ENCODE measurements at regions not wholly inside any gene's neighbourhood (a gene's known extent, or its start where the extent isn't known, plus 50 kb on each side); places are given as distances from the start of the nearest gene placed in this dataset.

DNA sequence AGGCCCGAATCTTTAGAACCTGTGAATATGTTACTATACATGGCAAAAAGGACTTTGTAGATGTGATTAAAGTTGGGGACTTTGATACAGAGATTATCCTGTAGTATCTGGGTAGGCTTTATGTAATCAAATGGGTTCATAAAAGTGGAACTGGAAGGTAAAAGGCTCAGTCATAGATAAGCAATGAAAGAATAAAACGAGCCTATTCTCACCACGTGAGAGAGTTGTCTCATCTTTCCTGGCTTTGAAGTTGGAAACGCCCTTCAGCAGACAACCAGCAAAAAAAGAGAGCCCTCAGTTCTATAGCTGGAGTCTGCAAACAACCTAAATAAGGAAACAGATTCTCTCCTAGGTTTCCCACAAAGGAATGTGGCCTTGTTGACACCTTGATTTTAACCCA is 805.8 kb upstream of the DIAPH2 start:
- TF ChIP-seq LEF1 (IDR thresholded peaks at IDR 0.05; ENCODE audit: borderline replicate concordance) (no peak), BHLHE40 (IDR thresholded peaks at IDR 0.05; ENCODE audit: borderline replicate concordance) (no peak), ZNF384 (IDR thresholded peaks at IDR 0.05) (no peak)
- no peak for DNase-seq (ENCODE audit: extremely low spot score)
- ChIA-PET CTCF (no interaction called here), POLR2A (no interaction called here)

DNA sequence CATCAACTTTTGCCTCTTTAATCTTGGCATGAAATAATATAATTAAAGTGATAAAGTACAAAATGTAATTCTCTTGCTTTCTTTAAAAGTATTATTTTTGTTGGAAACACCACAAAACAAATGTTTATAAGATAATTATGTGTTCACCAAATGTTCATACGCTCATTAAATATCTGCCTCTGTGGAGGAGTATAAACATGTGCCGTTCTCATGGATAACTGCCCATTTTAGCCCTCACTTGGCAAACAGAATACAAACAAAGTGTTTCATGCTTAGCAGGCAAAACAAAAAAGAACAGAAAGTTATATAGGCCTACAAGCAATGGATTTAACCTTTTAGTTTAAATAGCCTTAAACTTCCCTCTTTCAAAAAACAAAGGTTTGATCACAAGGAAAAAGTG is 800.5 kb upstream of the DIAPH2 start:
- POLR2A ChIA-PET: no interaction called here
- no peak for TF ChIP-seq FOXA1 (IDR thresholded peaks at IDR 0.05)
- TF ChIP-seq ELF4 (IDR thresholded peaks at IDR 0.05): no peak
- TF ChIP-seq, protein P1, sequence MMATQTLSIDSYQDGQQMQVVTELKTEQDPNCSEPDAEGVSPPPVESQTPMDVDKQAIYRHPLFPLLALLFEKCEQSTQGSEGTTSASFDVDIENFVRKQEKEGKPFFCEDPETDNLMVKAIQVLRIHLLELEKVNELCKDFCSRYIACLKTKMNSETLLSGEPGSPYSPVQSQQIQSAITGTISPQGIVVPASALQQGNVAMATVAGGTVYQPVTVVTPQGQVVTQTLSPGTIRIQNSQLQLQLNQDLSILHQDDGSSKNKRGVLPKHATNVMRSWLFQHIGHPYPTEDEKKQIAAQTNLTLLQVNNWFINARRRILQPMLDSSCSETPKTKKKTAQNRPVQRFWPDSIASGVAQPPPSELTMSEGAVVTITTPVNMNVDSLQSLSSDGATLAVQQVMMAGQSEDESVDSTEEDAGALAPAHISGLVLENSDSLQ (IDR thresholded peaks at IDR 0.05): no peak
- no peak for TF ChIP-seq BHLHE40 (IDR thresholded peaks at IDR 0.05; ENCODE audit: borderline replicate concordance)
- TF ChIP-seq FOXM1 (IDR thresholded peaks at IDR 0.05; ENCODE audit: borderline replicate concordance): no peak
- no peak for TF ChIP-seq HDGF (IDR thresholded peaks at IDR 0.05; ENCODE audit: borderline replicate concordance)
- TF ChIP-seq TARDBP (IDR thresholded peaks at IDR 0.05): no peak
- no peak for TF ChIP-seq FOXK2 (IDR thresholded peaks at IDR 0.05)
- TF ChIP-seq ARNT (IDR thresholded peaks at IDR 0.05): no peak
- no peak for TF ChIP-seq ZNF384 (IDR thresholded peaks at IDR 0.05)
- no peak for TF ChIP-seq SP1 (IDR thresholded peaks at IDR 0.05)
- TF ChIP-seq NFRKB (IDR thresholded peaks at IDR 0.05): no peak
- CTCF ChIA-PET: no interaction called here
- no peak for DNase-seq (ENCODE audit: extremely low spot score)

DNA sequence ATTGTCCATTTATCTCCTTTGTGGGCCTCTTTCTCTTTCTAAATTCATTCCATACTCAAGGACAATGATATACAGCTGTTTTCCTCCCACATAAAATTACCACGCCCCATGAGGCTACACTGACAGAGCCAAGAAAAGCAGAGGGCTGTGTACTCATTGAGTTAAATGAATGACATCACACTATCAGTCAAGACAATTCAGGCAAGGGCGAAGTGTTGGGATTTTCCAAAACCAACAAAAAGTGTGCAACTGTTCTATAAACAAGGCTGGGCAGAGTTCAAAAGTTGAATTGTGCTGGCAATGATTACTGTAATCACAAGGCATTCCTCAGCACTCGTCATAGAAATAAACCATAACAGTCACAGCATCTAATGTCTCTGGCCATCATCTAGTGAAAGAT is 799.6 kb upstream of the DIAPH2 start:
- CTCF ChIA-PET: no interaction called here
- DNase-seq (ENCODE audit: extremely low spot score): no peak
- POLR2A ChIA-PET: no interaction called here
- no peak for TF ChIP-seq HDGF (IDR thresholded peaks at IDR 0.05; ENCODE audit: borderline replicate concordance)
- TF ChIP-seq BHLHE40 (IDR thresholded peaks at IDR 0.05; ENCODE audit: borderline replicate concordance): no peak
- no peak for TF ChIP-seq NFRKB (IDR thresholded peaks at IDR 0.05)
- no peak for TF ChIP-seq FOXK2 (IDR thresholded peaks at IDR 0.05)
- TF ChIP-seq, protein P1 (IDR thresholded peaks at IDR 0.05): no peak
- no peak for TF ChIP-seq ZNF384 (IDR thresholded peaks at IDR 0.05)
- TF ChIP-seq ARNT (IDR thresholded peaks at IDR 0.05): no peak
- TF ChIP-seq FOXM1 (IDR thresholded peaks at IDR 0.05; ENCODE audit: borderline replicate concordance): no peak

DNA sequence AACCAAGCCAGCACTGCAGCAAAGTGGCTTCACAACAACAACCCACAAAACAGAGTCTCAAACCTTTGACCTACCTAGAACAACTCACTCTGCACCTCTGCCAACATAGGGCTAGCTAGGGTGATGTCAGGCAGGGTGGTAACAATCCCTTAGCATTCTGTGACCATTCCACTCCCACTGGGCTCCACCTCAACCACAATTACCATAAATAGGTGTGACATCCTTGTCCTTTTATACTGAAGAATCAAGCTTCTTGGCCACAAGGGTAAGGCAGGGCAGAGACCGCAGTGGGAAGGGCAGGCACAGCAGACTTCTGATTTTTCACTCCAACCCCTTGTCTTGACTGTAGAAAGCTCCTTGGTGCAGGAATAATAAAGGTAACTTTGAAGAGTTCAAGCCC is 795.4 kb upstream of the DIAPH2 start:
- ChIA-PET CTCF (no interaction called here), POLR2A (no interaction called here)
- TF ChIP-seq BHLHE40 (IDR thresholded peaks at IDR 0.05; ENCODE audit: borderline replicate concordance): no peak
- TF ChIP-seq SUZ12 (IDR thresholded peaks at IDR 0.05): no peak
- TF ChIP-seq, protein P1 (IDR thresholded peaks at IDR 0.05): no peak
- no peak for TF ChIP-seq ZNF384 (IDR thresholded peaks at IDR 0.05)
- TF ChIP-seq TARDBP (IDR thresholded peaks at IDR 0.05): no peak
- TF ChIP-seq ELF4 (IDR thresholded peaks at IDR 0.05): no peak
- TF ChIP-seq FOXM1 (IDR thresholded peaks at IDR 0.05; ENCODE audit: borderline replicate concordance): no peak
- DNase-seq (ENCODE audit: extremely low spot score): no peak

DNA sequence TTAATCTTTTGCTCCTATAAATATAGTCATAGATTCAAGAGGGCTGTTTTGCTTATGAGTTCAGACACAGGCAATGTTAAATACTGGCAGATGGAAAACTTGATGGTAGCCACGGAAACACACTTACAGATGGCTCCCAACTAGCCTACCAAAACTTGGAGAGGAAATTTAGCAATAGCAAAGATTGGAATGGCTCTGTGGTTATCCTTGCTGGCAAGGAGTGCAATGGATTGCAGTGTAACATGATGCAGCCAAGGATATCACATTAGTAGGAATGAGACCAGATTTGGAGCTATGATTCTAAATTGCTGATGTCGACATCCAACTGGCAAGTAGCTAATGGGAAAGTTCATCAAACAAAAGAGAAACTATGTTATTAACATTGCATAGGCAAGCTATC is 791.0 kb upstream of the DIAPH2 start:
- POLR2A ChIA-PET: no interaction called here
- CTCF ChIA-PET: no interaction called here

DNA sequence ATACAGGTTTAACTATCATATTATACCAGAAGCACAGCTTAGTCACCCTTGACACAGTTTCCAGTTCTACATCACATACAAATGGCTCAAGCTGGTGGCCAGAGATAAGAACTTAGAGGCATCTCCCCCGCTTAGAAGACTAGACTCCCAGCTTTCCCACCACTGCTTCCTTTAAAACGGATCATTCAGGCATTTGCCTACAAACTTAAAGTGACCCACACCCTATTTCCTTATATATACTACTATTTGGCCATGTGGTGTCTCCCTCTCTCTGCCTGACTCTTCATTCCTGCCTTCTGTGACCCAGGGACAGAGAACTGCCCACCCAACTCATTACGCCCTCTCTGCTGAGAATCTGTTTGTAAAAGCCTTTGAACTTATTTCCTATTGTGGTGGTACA is 781.2 kb upstream of the DIAPH2 start:
- no peak for TF ChIP-seq NFRKB (IDR thresholded peaks at IDR 0.05)
- no peak for TF ChIP-seq ARNT (IDR thresholded peaks at IDR 0.05)
- DNase-seq (ENCODE audit: extremely low spot score): no peak
- ChIA-PET CTCF (no interaction called here), POLR2A (no interaction called here)

More for the DNA sequence above, 791.0 kb upstream of the DIAPH2 start:
- no peak for DNase-seq (ENCODE audit: extremely low spot score)
- TF ChIP-seq ZNF384 (IDR thresholded peaks at IDR 0.05): no peak
- no peak for TF ChIP-seq FOXM1 (IDR thresholded peaks at IDR 0.05; ENCODE audit: borderline replicate concordance)
- no peak for TF ChIP-seq FOXA1 (IDR thresholded peaks at IDR 0.05)

DNA sequence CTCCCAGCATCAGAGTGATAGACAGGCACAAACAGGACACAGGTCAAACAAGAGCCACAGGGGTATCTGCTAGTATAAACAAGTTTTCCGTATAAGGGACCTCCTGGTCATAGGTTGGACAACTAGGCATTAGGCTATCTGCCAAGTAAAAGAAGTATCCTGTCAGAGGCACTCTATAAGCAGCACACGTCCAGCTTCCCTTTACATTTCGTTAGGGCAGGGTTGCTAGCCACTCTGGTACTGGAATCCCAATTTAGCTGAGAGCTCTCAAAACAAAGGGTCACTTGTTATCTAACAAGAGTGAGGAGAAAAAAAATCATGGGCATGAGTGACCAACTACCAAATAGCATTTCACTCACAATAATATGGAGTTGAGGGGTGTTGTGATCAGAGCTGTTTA is 780.7 kb upstream of the DIAPH2 start:
- CTCF ChIA-PET: no interaction called here

DNA sequence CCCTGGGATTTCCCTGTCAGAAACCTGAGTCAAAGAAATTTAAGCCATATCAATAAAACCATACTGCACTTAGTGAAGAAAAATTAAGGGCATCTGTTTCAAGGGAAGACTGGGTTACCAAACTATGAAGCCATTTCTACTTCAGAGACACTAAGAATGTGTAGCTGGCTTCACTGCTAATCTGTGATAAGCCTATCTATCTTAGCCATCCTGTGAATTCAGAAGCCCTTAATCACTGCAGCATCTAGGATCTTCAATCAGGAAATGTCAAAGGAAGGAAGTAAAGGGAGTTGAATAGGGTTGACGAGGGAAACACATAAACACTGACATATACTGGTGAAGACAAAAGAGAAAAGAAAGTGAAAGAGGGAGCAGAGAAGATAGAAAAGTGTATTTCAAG is 777.6 kb upstream of the DIAPH2 start:
- no peak for DNase-seq (ENCODE audit: extremely low spot score)
- ChIA-PET POLR2A (no interaction called here), CTCF (no interaction called here)
- TF ChIP-seq ARNT (IDR thresholded peaks at IDR 0.05) (no peak), NFRKB (IDR thresholded peaks at IDR 0.05) (no peak), L3MBTL2 (conservative IDR thresholded peaks at IDR 0.05) (no peak), LEF1 (IDR thresholded peaks at IDR 0.05; ENCODE audit: borderline replicate concordance) (no peak), TARDBP (IDR thresholded peaks at IDR 0.05) (no peak), FOXM1 (IDR thresholded peaks at IDR 0.05; ENCODE audit: borderline replicate concordance) (no peak), BHLHE40 (IDR thresholded peaks at IDR 0.05; ENCODE audit: borderline replicate concordance) (no peak), CTBP1 (IDR thresholded peaks at IDR 0.05; ENCODE audit: borderline replicate concordance) (no peak), ELF4 (IDR thresholded peaks at IDR 0.05) (no peak), ZNF384 (IDR thresholded peaks at IDR 0.05) (no peak), SP1 (IDR thresholded peaks at IDR 0.05) (no peak), HDGF (IDR thresholded peaks at IDR 0.05; ENCODE audit: borderline replicate concordance) (no peak), SUZ12 (IDR thresholded peaks at IDR 0.05) (no peak), FOXK2 (IDR thresholded peaks at IDR 0.05) (no peak), FOXA1 (IDR thresholded peaks at IDR 0.05) (no peak)
- TF ChIP-seq, protein P1 (IDR thresholded peaks at IDR 0.05): no peak

More for the DNA sequence above, 780.7 kb upstream of the DIAPH2 start:
- POLR2A ChIA-PET: no interaction called here
- TF ChIP-seq FOXK2 (IDR thresholded peaks at IDR 0.05) (no peak), HDGF (IDR thresholded peaks at IDR 0.05; ENCODE audit: borderline replicate concordance) (no peak), NFRKB (IDR thresholded peaks at IDR 0.05) (no peak), BHLHE40 (IDR thresholded peaks at IDR 0.05; ENCODE audit: borderline replicate concordance) (no peak), SP1 (IDR thresholded peaks at IDR 0.05) (no peak), CTBP1 (IDR thresholded peaks at IDR 0.05; ENCODE audit: borderline replicate concordance) (no peak), ELF4 (IDR thresholded peaks at IDR 0.05) (no peak), FOXA1 (IDR thresholded peaks at IDR 0.05) (no peak), FOXM1 (IDR thresholded peaks at IDR 0.05; ENCODE audit: borderline replicate concordance) (no peak), SUZ12 (IDR thresholded peaks at IDR 0.05) (no peak), L3MBTL2 (conservative IDR thresholded peaks at IDR 0.05) (no peak), LEF1 (IDR thresholded peaks at IDR 0.05; ENCODE audit: borderline replicate concordance) (no peak), TARDBP (IDR thresholded peaks at IDR 0.05) (no peak)
- DNase-seq (ENCODE audit: extremely low spot score): no peak
